ENCODE measurements at regions not wholly inside any gene's neighbourhood (a gene's known extent, or its start where the extent isn't known, plus 50 kb on each side); places are given as distances from the start of the nearest gene placed in this dataset.

- no peak for TF ChIP-seq GABPA (IDR thresholded peaks at IDR 0.05; ENCODE audit: borderline replicate concordance, insufficient read depth, low read length)
- TF ChIP-seq, protein P1, sequence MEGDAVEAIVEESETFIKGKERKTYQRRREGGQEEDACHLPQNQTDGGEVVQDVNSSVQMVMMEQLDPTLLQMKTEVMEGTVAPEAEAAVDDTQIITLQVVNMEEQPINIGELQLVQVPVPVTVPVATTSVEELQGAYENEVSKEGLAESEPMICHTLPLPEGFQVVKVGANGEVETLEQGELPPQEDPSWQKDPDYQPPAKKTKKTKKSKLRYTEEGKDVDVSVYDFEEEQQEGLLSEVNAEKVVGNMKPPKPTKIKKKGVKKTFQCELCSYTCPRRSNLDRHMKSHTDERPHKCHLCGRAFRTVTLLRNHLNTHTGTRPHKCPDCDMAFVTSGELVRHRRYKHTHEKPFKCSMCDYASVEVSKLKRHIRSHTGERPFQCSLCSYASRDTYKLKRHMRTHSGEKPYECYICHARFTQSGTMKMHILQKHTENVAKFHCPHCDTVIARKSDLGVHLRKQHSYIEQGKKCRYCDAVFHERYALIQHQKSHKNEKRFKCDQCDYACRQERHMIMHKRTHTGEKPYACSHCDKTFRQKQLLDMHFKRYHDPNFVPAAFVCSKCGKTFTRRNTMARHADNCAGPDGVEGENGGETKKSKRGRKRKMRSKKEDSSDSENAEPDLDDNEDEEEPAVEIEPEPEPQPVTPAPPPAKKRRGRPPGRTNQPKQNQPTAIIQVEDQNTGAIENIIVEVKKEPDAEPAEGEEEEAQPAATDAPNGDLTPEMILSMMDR (IDR thresholded peaks at IDR 0.05; ENCODE audit: control extremely low read depth in 1 of 3, insufficient read depth in 1 of 3, low read depth in 1 of 3, low read length in 3 of 3), result no peak
- no peak for TF ChIP-seq ZNF274 (IDR thresholded peaks at IDR 0.05; ENCODE audit: borderline replicate concordance, extremely low read depth, low read length)
- no peak for TF ChIP-seq FOSL1 (IDR thresholded peaks at IDR 0.05; ENCODE audit: insufficient read depth, low read depth, low read length)
- TF ChIP-seq RFX5 (IDR thresholded peaks at IDR 0.05; ENCODE audit: borderline replicate concordance, low read depth, low read length), result no peak
- no peak for TF ChIP-seq EZH2 (IDR thresholded peaks at IDR 0.05; ENCODE audit: low read depth, low read length, severe bottlenecking)
- TF ChIP-seq, protein P2, sequence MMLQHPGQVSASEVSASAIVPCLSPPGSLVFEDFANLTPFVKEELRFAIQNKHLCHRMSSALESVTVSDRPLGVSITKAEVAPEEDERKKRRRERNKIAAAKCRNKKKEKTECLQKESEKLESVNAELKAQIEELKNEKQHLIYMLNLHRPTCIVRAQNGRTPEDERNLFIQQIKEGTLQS (IDR thresholded peaks at IDR 0.05; ENCODE audit: insufficient read depth, low read depth, low read length), result no peak
- TF ChIP-seq POLR2AphosphoS5 (IDR thresholded peaks at IDR 0.05; ENCODE audit: low read depth, low read length), result no peak
- TF ChIP-seq NRF1 (IDR thresholded peaks at IDR 0.05; ENCODE audit: low read depth, low read length), result no peak
These were observed 1548.2 kb upstream of the CELF4 start for GRCh38 chr18:39113790-39114189.

All from H1 (cell line).